MG63 (cell line): ENCODE measurements at regions not wholly inside any gene's neighbourhood (a gene's known extent, or its start where the extent isn't known, plus 50 kb on each side); places are given as distances from the start of the nearest gene placed in this dataset.

Experiments used
- DNase-seq: peaks from one replicate; pipeline ENCODE4 v3.0.0-alpha.2; 2020
- H3K27me3 ChIP-seq: fragments of 250-450 bp; sonication (Bioruptor Pico); 2 replicates; pipeline ENCODE4 v1.5.1; 2020; ENCODE audit warnings: mild to moderate bottlenecking, moderate library complexity
- H3K36me3 ChIP-seq: fragments of 250-450 bp; sonication (Bioruptor Pico); 2 replicates; pipeline ENCODE4 v1.5.1; 2020; ENCODE audit warnings: mild to moderate bottlenecking, moderate library complexity
- H3K4me3 ChIP-seq: fragments of 250-450 bp; sonication (Bioruptor Pico); 2 replicates; pipeline ENCODE4 v1.5.1; 2020; ENCODE audit warnings: mild to moderate bottlenecking, moderate library complexity
- H3K9me3 ChIP-seq: fragments of 250-450 bp; sonication (Bioruptor Pico); 2 replicates; pipeline ENCODE4 v1.5.1; 2020; ENCODE audit warnings: mild to moderate bottlenecking, moderate library complexity

GRCh38 chr22:48099671-48100070 lies 1337.2 kb downstream of the TBC1D22A start:
- H3K27me3 ChIP-seq: peaks cover 4% of the 10 kb centered on the region; the same call in 1 of the 2 replicates
- H3K36me3 ChIP-seq: no peaks in the 10 kb centered on the region
- no peak for DNase-seq
- no peaks in the 10 kb centered on the region for H3K9me3 ChIP-seq
- H3K4me3 ChIP-seq: no peak overlapping the region

- Histone ChIP-seq H3K9me3 (no peaks in the 10 kb centered on the region), H3K4me3 (no peak overlapping the region)
- DNase-seq: no peak
Measured at GRCh38 chr22:48099251-48099650, 1336.8 kb downstream of the TBC1D22A start.

GRCh38 chr22:48098921-48099245 lies 1336.4 kb downstream of the TBC1D22A start:
- no peaks in the 10 kb centered on the region for H3K36me3 ChIP-seq
- H3K9me3 ChIP-seq: no peaks in the 10 kb centered on the region
- peaks cover 6% of the 10 kb centered on the region for H3K27me3 ChIP-seq
- no peak for DNase-seq
- no peak overlapping the region for H3K4me3 ChIP-seq

More at GRCh38 chr22:48099251-48099650, 1336.8 kb downstream of the TBC1D22A start:
- Histone ChIP-seq H3K27me3 (peaks cover 4% of the 10 kb centered on the region; the same call in 1 of the 2 replicates), H3K36me3 (no peaks in the 10 kb centered on the region)

- Histone ChIP-seq H3K4me3 (no peak overlapping the region), H3K9me3 (no peaks in the 10 kb centered on the region), H3K27me3 (peaks cover 5% of the 10 kb centered on the region), H3K36me3 (no peaks in the 10 kb centered on the region)
- no peak for DNase-seq
Measured at GRCh38 chr22:48098243-48098920, 1335.9 kb downstream of the TBC1D22A start.

DNA sequence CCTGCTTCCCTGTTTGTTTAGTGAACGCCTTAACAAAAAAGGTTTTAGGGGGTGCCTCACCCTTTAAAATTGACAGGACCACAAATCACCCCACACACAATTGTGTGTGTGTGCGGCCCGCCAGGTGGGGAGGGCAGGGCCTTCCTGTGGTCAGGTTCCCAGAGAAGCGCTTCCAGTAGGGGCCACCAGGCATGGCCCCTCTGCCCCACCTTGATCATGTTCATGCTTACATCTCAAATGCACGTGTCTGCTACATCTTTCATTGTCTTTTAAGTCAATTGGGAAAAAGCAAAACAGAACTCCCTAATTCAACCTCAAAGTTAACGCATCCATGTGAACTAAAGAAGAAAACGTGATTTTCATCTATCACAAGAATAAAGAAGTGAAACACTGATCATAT lies 1335.3 kb downstream of the TBC1D22A start:
- H3K36me3 ChIP-seq: no peaks in the 10 kb centered on the region
- no peak overlapping the region for H3K4me3 ChIP-seq
- DNase-seq: no peak
- H3K9me3 ChIP-seq: no peaks in the 10 kb centered on the region
- H3K27me3 ChIP-seq: peaks cover 9% of the 10 kb centered on the region

GRCh38 chr22:48096851-48097665 lies 1334.6 kb downstream of the TBC1D22A start:
- Histone ChIP-seq H3K27me3 (peaks cover 12% of the 10 kb centered on the region), H3K36me3 (no peaks in the 10 kb centered on the region), H3K4me3 (no peak overlapping the region), H3K9me3 (no peaks in the 10 kb centered on the region)
- no peak for DNase-seq

GRCh38 chr22:48096411-48096810 lies 1334.0 kb downstream of the TBC1D22A start:
- Histone ChIP-seq H3K9me3 (no peaks in the 10 kb centered on the region), H3K36me3 (no peaks in the 10 kb centered on the region), H3K27me3 (peaks cover 10% of the 10 kb centered on the region), H3K4me3 (no peak overlapping the region)
- DNase-seq: no peak

- H3K27me3 ChIP-seq: peaks cover 10% of the 10 kb centered on the region
- no peak overlapping the region for H3K4me3 ChIP-seq
- no peak for DNase-seq
- H3K9me3 ChIP-seq: no peaks in the 10 kb centered on the region
- no peaks in the 10 kb centered on the region for H3K36me3 ChIP-seq
Measured at GRCh38 chr22:48093981-48094380, 1331.5 kb downstream of the TBC1D22A start.

DNA sequence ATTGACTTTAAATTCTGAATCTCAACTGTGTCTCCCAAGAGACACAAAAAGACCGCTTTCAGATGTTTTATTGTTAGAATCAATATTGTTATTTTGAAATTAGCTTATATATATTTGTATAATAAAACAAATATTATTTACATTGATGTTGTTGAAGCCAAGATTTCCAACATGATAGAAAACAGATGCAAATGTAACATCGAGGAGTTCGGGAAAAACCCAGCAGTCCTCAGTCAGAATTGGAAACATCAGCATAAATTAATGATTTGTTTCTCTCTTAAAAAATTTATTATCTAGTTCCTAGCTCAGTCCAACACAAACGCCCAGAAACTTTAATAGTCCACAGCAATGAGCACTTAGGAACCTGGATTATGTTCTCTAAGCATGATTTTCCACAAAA lies 1330.4 kb downstream of the TBC1D22A start:
- Histone ChIP-seq H3K27me3 (peaks cover 10% of the 10 kb centered on the region), H3K36me3 (no peaks in the 10 kb centered on the region), H3K9me3 (no peaks in the 10 kb centered on the region), H3K4me3 (no peak overlapping the region)
- no peak for DNase-seq

DNA sequence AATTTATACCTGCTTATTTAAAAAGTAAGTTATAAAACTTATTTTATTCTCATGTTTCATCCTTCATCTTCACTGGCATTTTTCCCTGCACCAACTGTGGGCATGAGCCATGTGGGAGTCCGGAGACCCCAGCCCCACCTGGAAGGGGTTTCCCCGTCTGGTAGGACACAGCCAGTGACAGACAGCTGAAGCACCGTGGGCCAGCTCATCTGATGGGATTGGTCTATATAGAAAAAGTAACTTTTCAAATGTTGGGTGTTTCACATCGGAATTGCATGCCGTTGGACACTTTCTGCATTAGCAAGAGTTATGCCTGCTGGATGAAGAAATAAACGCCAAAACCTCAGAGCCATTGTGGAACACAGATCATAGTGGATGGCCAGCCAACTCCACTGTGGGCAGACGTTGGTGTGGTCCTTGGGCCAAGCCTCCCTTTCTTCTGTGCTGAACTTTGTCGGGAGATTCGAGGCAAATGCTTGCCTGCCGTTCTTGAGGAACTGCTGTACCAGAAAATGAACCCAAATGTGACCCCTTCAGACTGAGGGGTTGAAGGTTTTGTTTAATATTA lies 1329.3 kb downstream of the TBC1D22A start:
- Histone ChIP-seq H3K4me3 (no peak overlapping the region), H3K27me3 (peaks cover 10% of the 10 kb centered on the region), H3K36me3 (no peaks in the 10 kb centered on the region), H3K9me3 (no peaks in the 10 kb centered on the region)
- no peak for DNase-seq

DNA sequence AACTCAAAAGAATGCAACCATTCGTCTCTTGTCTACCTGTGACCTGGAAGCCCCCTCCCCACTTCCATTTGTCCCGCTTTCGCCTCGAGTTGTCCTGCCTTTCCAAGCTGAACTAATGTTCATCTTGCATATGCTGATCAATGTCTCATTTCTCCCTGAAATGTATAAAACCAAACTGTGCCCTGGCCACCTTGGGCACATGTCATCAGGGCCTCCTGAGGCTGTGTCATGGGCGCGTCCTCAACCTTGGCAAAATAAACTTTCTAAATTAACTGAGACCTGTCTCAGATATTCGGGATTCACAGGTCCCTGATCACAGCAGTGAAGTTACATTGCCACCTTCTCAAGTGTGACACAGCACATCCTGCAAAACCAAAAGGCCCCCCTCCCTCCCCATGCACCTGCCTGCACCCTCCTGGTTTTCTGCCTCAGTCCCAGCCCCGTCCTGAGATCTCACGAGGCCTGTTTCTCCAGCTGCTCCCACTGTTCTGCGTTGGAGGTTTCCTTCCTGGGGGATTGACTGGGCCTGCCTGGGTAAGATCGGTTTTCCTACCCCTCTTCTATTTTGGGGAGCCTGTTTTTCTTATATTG lies 1328.7 kb downstream of the TBC1D22A start:
- Histone ChIP-seq H3K27me3 (peaks cover 10% of the 10 kb centered on the region), H3K9me3 (no peaks in the 10 kb centered on the region)
- DNase-seq: no peak

GRCh38 chr22:48090332-48090672 lies 1327.9 kb downstream of the TBC1D22A start:
- Histone ChIP-seq H3K36me3 (no peaks in the 10 kb centered on the region), H3K9me3 (no peaks in the 10 kb centered on the region), H3K27me3 (peaks cover 10% of the 10 kb centered on the region), H3K4me3 (no peak overlapping the region)
- no peak for DNase-seq

More for the DNA sequence above, 1328.7 kb downstream of the TBC1D22A start:
- Histone ChIP-seq H3K36me3 (no peaks in the 10 kb centered on the region), H3K4me3 (no peak overlapping the region)

GRCh38 chr22:48089601-48090331 lies 1327.3 kb downstream of the TBC1D22A start:
- Histone ChIP-seq H3K4me3 (no peak overlapping the region), H3K9me3 (no peaks in the 10 kb centered on the region), H3K36me3 (no peaks in the 10 kb centered on the region), H3K27me3 (peaks cover 10% of the 10 kb centered on the region)
- DNase-seq: peak; percentile 82

GRCh38 chr22:48088926-48089536 lies 1326.6 kb downstream of the TBC1D22A start:
- Histone ChIP-seq H3K9me3 (no peaks in the 10 kb centered on the region), H3K27me3 (peaks cover 9% of the 10 kb centered on the region), H3K4me3 (no peak overlapping the region), H3K36me3 (no peaks in the 10 kb centered on the region)
- DNase-seq: peak; percentile 19

GRCh38 chr22:48088251-48088650 lies 1325.8 kb downstream of the TBC1D22A start:
- Histone ChIP-seq H3K9me3 (no peaks in the 10 kb centered on the region), H3K4me3 (no peak overlapping the region), H3K36me3 (no peaks in the 10 kb centered on the region), H3K27me3 (peaks cover 6% of the 10 kb centered on the region)
- no peak for DNase-seq

- Histone ChIP-seq H3K9me3 (no peaks in the 10 kb centered on the region), H3K27me3 (no peaks in the 10 kb centered on the region), H3K4me3 (no peak overlapping the region), H3K36me3 (no peaks in the 10 kb centered on the region)
- DNase-seq: no peak
Measured at GRCh38 chr22:48085901-48086645, 1323.6 kb downstream of the TBC1D22A start.
